Stimulated activated CD8-positive, alpha-beta memory T cell treated with anti-CD3 and anti-CD28 coated beads, Interleukin-15, amount 100 ng/mL, for 24 hours (primary cell): ENCODE measurements at regions not wholly inside any gene's neighbourhood (a gene's known extent, or its start where the extent isn't known, plus 50 kb on each side); places are given as distances from the start of the nearest gene placed in this dataset.

Experiments used
- DNase-seq: peaks from one replicate; pipeline ENCODE4 v3.0.0-alpha.2; 2020; ENCODE audit warnings: low read depth

DNA sequence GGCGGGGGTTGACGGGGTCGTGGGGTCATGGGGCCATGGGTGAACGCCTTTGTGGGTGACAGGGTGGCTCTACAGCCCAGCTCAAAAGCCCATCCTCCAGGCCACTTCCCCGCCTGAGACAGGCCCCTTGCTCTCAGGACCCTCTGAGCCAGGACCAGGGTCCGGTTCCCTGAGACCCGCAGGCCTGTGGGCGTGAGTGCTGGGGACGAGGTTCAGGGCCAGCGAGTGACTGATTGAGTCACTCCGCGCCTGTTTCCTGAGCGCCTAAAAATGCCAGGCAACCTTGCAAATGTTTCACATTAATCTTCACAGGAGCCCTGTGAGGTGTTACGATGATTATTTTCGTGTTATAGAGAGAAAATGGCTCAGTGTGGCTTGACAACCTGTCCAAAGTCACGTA, 97.8 kb downstream of the ZNF674 start:
- peak; percentile 3 for DNase-seq

- DNase-seq = peak; percentile 55
Observed at GRCh38 chrX:46446727-46447378, 98.4 kb downstream of the ZNF674 start.

DNA sequence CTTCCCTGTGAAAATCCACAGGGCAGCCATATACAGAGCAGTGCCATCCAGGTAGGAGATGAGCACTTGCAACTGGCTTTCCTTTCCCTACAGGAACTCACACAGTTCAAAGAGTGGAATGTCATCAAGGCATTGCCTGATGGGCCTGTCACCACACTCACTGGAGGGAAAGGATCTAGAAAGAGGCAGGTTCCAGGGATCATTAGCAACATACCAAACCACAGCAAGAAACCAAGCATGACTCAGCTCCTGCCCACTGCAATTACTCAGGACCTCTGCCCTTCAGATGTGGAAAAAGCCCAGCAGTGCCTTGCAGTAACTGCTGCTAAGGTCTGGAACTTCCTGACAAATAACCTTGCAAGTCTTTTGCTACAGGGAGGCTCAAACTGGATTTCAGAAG, 101.2 kb downstream of the ZNF674 start:
- DNase-seq = no peak

GRCh38 chrX:46436744-46437143, 108.5 kb downstream of the ZNF674 start:
- DNase-seq = no peak

- no peak for DNase-seq
Observed at GRCh38 chrX:46433892-46434291, 111.3 kb downstream of the ZNF674 start.

GRCh38 chrX:46408553-46409407, 136.4 kb downstream of the ZNF674 start:
- DNase-seq = peak; percentile 22

DNA sequence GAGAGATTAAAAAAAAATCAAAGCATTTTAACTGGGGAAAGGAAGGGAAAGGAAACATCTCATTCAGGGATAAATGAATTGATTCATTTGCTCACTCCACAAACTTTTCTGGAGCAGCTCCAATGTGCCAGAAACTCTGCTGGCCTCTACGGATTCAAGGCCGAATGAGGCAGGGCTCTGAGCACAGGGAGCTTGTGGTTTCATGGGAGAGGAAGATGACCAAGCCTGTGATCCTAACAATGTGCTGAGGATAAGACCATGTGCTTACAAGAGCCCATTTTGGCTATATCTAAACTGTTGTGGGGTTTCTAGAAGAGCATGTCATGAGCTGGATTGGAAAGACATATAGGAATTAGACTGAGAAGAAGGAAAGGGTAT, 137.5 kb downstream of the ZNF674 start:
- no peak for DNase-seq

- DNase-seq = no peak
Observed at GRCh38 chrX:46407036-46407752, 138.0 kb downstream of the ZNF674 start.

DNA sequence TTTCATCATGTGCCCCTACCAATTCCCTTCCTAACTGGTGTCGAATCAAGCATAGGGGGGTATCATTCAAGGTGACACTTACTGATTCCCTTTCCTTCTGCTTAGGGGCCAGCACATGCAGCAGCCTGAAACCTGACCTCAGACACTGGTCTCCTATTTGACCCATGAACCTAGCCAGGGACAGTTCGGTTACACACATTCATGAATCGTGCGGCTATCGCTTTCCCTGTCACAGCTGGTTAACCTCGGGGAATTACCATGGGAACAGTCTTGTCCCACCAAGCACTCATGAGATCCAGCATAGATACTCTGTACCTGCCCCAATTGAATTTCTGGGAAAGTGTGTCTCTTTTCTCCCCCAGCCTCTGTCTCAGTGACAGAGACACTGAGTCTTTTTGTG, 140.4 kb downstream of the ZNF674 start:
- no peak for DNase-seq

DNA sequence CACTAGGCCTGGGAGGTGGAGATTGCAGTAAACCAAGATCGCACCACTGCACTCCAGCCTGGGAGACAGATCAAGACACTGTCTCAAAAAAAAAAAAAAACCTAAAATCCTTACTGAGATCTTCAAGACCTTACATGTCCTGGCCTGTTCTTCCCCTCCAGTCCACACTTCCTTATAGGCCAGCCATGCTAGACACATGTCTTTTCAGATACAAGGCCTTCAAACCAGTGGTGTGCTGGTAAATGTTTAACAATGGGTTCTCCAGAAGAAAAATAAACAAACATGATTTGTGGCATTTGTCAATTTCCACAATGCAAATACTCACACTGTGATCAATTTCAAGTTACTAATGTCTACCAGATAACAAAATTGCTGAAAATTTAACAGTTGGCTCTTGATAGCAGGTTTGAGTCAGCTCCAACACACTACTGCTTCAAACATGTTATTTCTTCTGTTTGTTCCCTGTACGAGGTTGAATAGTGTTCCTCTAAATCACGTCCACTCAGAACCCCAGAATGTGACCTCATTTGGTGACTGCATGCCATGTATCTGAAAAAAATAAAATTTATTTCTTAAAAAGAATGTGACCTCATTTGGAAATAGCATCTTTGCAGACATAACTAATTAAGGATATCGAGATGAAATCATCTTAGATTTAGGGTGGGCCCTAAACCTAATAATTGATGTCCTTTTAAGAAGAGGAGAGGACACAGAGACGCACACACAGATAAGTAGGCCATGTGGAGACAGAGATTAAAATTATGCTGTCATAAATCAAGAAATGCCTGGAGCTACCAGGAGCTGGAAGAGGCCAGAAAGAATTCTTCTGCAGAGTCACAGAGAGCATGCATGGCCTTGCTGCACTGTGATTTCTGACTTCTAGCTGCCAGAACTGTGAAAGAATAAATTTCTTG, 144.4 kb downstream of the ZNF674 start:
- no peak for DNase-seq

DNA sequence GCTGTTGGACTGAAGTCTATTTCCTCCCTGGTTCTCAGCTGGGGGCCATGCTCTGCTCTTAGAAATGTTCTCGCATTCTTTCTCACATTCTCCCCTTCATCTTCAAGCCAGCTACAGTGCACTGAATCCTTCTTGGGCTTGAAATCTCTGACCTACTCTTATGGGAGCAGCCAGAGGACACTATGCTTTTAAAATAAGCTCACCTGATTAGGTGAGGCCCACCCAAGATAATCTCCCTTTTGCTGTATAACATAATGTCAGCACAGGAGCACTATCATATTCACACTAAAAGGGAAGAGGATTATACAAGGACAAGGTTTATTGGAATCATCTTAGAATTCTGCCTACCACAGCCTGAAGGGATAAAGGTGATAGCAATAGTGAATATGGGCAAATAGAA, 146.3 kb downstream of the ZNF674 start:
- no peak for DNase-seq

DNA sequence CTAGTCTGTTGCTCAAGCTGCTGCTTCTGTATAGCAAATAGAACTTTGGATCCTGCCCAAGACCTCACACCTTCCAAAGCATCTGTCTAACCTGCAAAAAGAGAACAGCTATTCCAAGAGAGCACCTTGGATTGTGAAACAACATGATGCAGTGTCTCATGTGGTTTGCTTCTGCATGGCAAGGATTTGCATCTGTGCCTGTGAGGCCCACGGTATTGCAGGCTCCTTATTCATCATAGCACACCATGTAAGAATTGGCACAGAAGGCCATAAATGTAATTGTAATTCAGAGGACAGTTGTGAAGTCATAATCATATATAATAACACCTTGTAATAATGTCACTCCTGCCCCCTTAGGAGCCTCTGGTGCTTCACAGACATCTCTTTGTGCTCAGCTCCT, 147.1 kb downstream of the ZNF674 start:
- DNase-seq = no peak

DNA sequence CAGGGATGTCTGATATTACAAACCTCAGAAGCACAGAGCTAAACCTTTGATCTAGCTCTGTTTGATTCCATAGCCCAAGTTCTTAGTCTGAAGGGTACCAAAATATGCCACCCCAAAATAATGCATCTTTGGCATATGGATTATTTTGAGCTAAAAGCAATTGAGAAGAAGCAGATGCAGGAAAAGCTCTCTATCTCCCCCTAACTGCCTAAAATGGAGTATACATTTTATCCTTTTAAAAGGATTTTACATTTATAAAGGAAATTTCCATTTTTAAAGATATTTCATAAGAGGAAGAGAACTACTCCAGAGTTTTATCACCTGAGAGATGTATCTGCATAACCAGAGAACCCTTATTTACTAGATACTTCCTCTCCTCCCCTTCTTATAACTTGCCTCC, 158.7 kb downstream of the ZNF674 start:
- no peak for DNase-seq

- DNase-seq = no peak
Observed at GRCh38 chrX:46383006-46383405, 162.2 kb downstream of the ZNF674 start.

GRCh38 chrX:46382595-46382994, 162.6 kb downstream of the ZNF674 start:
- DNase-seq = no peak

- no peak for DNase-seq
Observed at GRCh38 chrX:46381630-46382029, 163.6 kb downstream of the ZNF674 start.

- no peak for DNase-seq
Observed at GRCh38 chrX:46380148-46380752, 165.0 kb downstream of the ZNF674 start.

- no peak for DNase-seq
Observed at GRCh38 chrX:46376246-46376885, 168.9 kb downstream of the ZNF674 start.

DNA sequence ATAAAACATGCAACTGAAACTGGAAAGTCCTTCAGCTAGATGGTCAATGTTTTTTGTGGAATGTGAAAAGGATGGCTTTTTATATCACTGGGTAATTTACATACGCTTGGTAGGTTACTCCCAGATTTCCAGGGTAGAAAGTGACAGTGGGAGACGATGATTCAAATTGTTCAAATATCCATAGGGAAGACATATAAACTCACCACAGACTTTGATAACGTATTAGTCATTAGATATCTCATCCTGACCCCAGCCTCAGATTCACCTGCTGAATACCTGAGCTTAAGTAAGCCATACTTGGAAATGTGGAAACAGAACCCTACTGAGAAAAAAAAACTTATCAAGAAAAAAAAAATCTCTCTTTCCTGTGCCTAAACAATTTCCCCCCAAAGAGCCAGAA, 169.4 kb downstream of the ZNF674 start:
- no peak for DNase-seq

DNA sequence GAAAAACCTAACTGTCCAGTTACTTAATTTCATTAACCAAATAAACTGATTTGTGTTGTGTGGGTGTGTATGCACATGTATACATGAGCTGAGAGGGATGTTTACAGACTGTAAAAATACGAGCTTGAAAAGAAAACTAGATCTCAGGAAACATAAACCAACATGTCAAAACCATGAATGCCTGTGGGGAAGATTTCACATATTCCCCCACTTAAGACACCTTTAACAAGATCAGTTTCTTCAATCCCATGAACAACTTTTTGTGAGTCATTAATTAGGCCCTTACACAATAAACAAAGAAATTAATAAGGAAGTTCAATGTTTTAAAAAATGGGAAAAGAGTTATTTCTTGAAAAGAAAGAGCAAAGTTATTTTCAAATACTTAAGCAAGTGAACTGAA, 170.8 kb downstream of the ZNF674 start:
- no peak for DNase-seq

- DNase-seq = no peak
Observed at GRCh38 chrX:46367491-46367890, 177.7 kb downstream of the ZNF674 start.
